DMS153 treated with DMSO at 0.1 percent for 48 hours (cell line): ENCODE measurements at regions not wholly inside any gene's neighbourhood (a gene's known extent, or its start where the extent isn't known, plus 50 kb on each side); places are given as distances from the start of the nearest gene placed in this dataset.
"Not testable (repeated sequence)": the region's sequence is repeated elsewhere in the genome, so short reads cannot be mapped to it uniquely, and the experiment has no call there.

Source experiments
- DNase-seq: peaks from one replicate; lab custom pipeline; 2025; ENCODE audit not compliant: unreplicated experiment; lab: John Stamatoyannopoulos, UW

- DNase-seq = no peak
Observed at GRCh38 chr3:197408177-197408957, 110.0 kb upstream of the DLG1 start.

GRCh38 chr3:197407526-197407925 is 109.1 kb upstream of the DLG1 start:
- DNase-seq = no peak

- DNase-seq = no peak
Observed at GRCh38 chr3:197407053-197407452, 108.6 kb upstream of the DLG1 start.

- no peak for DNase-seq
Observed at GRCh38 chr3:197406266-197406665, 107.9 kb upstream of the DLG1 start.

- no peak for DNase-seq
Observed at GRCh38 chr3:197404754-197405153, 106.3 kb upstream of the DLG1 start.

- DNase-seq = no peak
Observed at GRCh38 chr3:197404030-197404429, 105.6 kb upstream of the DLG1 start.

- DNase-seq = not testable (repeated sequence)
Observed at GRCh38 chr3:197402401-197402800, 104.0 kb upstream of the DLG1 start.

GRCh38 chr3:197399486-197399885 is 101.1 kb upstream of the DLG1 start:
- no peak for DNase-seq

GRCh38 chr3:197398286-197398878 is 100.0 kb upstream of the DLG1 start:
- DNase-seq = no peak

GRCh38 chr3:197397838-197398237 is 99.4 kb upstream of the DLG1 start:
- DNase-seq = no peak

GRCh38 chr3:197394464-197395321 is 96.3 kb upstream of the DLG1 start:
- no peak for DNase-seq

GRCh38 chr3:197394126-197394463 is 95.7 kb upstream of the DLG1 start:
- not testable (repeated sequence) for DNase-seq

GRCh38 chr3:197393711-197394110 is 95.3 kb upstream of the DLG1 start:
- DNase-seq = no peak

- no peak for DNase-seq
Observed at GRCh38 chr3:197392961-197393360, 94.5 kb upstream of the DLG1 start.

GRCh38 chr3:197381371-197381770 is 83.0 kb upstream of the DLG1 start:
- DNase-seq = no peak

GRCh38 chr3:197380786-197381185 is 82.4 kb upstream of the DLG1 start:
- DNase-seq = no peak

GRCh38 chr3:197378985-197379718 is 80.7 kb upstream of the DLG1 start:
- DNase-seq = no peak

- DNase-seq = no peak
Observed at GRCh38 chr3:197376735-197377555, 78.5 kb upstream of the DLG1 start.

GRCh38 chr3:197376020-197376419 is 77.6 kb upstream of the DLG1 start:
- no peak for DNase-seq

GRCh38 chr3:197375001-197375441 is 76.6 kb upstream of the DLG1 start:
- no peak for DNase-seq
